IgD-negative memory B cell (primary cell): ENCODE measurements at regions not wholly inside any gene's neighbourhood (a gene's known extent, or its start where the extent isn't known, plus 50 kb on each side); places are given as distances from the start of the nearest gene placed in this dataset.

Source experiments
- H3K27ac Mint-ChIP-seq, 3 donors: one replicate each; pipeline ENCODE4 v1.8.0; 2020 to 2022; ENCODE audit warnings: mild to moderate bottlenecking in 3 of 3, mixed read lengths in 3 of 3, moderate library complexity in 1 of 3
- H3K27me3 Mint-ChIP-seq: one replicate; pipeline ENCODE4 v1.8.0; 2021; ENCODE audit warnings: mixed read lengths
- H3K36me3 Mint-ChIP-seq: one replicate; pipeline ENCODE4 v1.8.0; 2020; ENCODE audit warnings: mild to moderate bottlenecking, mixed read lengths
- H3K4me1 Mint-ChIP-seq, 3 donors: one replicate each; pipeline ENCODE4 v1.8.0; 2020 to 2022; ENCODE audit warnings: mixed read lengths in 3 of 3, mild to moderate bottlenecking in 1 of 3
- H3K4me3 Mint-ChIP-seq, 4 donors: one replicate each; pipeline ENCODE4 v1.8.0; 2020 to 2022; ENCODE audit warnings: mild to moderate bottlenecking in 4 of 4, mixed read lengths in 4 of 4, moderate library complexity in 3 of 4
- H3K9me3 Mint-ChIP-seq, 3 donors: one replicate each; pipeline ENCODE4 v1.8.0; 2020 to 2021; ENCODE audit warnings: mixed read lengths in 3 of 3, mild to moderate bottlenecking in 1 of 3

DNA sequence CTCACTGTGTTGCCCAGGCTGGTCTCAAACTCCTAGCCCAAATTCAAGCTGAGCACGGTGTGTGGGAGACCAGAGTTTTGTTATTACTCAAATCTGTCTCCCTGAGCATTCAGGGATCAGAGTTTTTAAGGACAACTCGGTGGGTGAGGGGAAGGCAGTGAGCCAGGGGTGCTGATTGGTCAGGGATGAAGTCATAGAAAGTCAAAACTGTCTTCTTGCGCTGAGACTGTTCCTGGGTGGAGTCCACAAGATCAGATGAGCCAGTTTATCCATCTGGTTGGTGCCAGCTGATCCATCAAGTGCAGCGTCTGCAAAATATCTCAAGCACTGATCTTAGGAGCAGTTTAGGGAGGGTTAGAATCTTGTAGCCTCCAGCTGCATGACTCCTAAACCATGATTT lies 346.3 kb downstream of the TMEM114 start:
- H3K36me3 Mint-ChIP-seq: no peaks in the 10 kb centered on the region
- no peaks in the 10 kb centered on the region for H3K4me1 Mint-ChIP-seq
- no peak overlapping the region for H3K27ac Mint-ChIP-seq
- no peaks in the 10 kb centered on the region for H3K27me3 Mint-ChIP-seq
- no peak overlapping the region for H3K4me3 Mint-ChIP-seq
- H3K9me3 Mint-ChIP-seq: peaks cover 4% of the 10 kb centered on the region in 3 donors

DNA sequence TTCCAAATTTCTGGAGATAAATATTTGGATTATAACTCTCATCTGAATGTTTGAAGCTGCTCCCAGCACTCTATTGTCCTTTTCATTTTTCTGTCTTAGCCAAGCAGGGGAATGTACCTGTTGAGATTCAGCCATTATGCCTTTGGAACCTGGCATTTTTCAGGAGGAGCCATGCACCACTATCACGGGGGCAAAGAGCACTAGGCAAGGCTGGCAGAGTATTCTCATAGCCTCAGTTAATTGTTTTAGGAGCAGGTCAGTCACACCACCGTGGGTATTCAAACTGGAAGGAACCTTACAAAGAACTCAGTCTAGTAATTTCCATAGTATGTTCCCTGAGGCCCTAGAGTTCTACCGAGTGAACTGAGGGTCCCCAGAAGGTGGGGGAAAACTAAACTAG lies 348.9 kb downstream of the TMEM114 start:
- H3K4me1 Mint-ChIP-seq: no peaks in the 10 kb centered on the region
- no peak overlapping the region for H3K4me3 Mint-ChIP-seq
- no peaks in the 10 kb centered on the region for H3K36me3 Mint-ChIP-seq
- H3K9me3 Mint-ChIP-seq: peaks cover 4 to 5% (median 4%) of the 10 kb centered on the region in 3 donors
- no peak overlapping the region for H3K27ac Mint-ChIP-seq
- H3K27me3 Mint-ChIP-seq: no peaks in the 10 kb centered on the region

DNA sequence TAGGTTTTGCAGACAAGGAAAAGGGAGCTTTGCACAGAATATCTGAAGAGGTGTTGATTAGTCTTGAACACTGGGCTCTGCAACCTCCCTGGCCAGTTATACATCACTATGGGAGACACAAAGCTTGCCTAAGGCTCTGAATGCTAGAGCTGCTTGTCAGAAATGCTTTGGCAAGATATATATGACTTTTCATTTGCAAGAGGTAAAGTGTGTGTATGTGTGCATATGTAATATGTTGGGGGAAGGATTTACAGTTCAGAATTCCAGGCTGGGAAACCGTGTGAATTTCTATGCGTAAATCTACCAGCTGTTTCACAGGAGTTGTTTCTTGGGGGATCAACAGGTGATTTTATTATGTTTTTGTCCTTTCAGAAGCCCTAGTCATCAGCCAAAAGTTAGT lies 350.9 kb downstream of the TMEM114 start:
- Mint-ChIP-seq H3K36me3 (no peaks in the 10 kb centered on the region), H3K9me3 (peaks cover 0 to 7% (median 5%) of the 10 kb centered on the region in 3 donors)

DNA sequence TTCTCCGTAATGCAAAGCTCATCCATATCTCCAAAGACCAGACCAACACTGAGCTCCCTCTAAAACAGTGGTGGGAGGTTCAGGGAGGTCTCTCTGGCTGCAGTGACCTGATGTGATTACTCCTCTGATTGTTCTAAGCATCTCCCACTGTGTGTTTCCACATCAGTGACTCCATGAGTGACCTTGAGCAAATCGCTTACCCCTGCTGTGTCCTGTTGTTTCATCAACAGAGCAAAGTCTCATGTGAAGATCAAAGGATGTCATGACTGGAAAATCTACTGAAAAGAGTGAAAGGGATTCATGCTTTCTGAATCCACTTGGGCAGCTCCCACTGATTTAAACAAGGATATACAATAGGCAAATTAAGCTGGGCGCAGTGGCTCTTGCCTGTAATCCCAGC lies 352.9 kb downstream of the TMEM114 start:
- Mint-ChIP-seq H3K27me3 (no peaks in the 10 kb centered on the region), H3K4me3 (no peak overlapping the region), H3K27ac (no peak overlapping the region), H3K36me3 (no peaks in the 10 kb centered on the region), H3K4me1 (no peaks in the 10 kb centered on the region), H3K9me3 (peaks cover 0 to 4% (median 4%) of the 10 kb centered on the region in 3 donors)

More for the DNA sequence above, 350.9 kb downstream of the TMEM114 start:
- no peak overlapping the region for H3K27ac Mint-ChIP-seq
- H3K4me3 Mint-ChIP-seq: no peak overlapping the region
- no peaks in the 10 kb centered on the region for H3K4me1 Mint-ChIP-seq
- H3K27me3 Mint-ChIP-seq: no peaks in the 10 kb centered on the region

DNA sequence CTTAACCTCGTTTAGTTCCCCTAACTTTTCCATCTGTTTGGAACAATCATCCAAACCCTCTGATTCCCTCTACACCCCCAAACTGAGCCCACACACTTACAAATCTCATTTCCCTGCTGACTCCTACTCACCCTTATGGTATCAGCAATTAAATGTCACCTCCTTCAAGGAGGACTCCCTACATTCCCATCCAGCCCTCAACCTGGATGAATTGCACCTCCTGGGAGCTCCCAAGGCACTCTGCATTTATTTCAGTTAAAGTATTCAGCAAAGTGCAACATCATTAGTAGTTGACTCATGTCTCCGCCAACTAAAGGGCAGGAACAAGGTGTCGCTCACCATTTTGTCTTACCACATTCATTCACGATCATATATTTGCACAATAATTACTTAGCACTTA lies 353.5 kb downstream of the TMEM114 start:
- Mint-ChIP-seq H3K27me3 (no peaks in the 10 kb centered on the region), H3K27ac (no peak overlapping the region), H3K36me3 (no peaks in the 10 kb centered on the region), H3K4me3 (no peak overlapping the region), H3K4me1 (peaks cover 0 to 1% (median 0%) of the 10 kb centered on the region in 3 donors), H3K9me3 (peaks cover 0 to 5% (median 4%) of the 10 kb centered on the region in 3 donors)

DNA sequence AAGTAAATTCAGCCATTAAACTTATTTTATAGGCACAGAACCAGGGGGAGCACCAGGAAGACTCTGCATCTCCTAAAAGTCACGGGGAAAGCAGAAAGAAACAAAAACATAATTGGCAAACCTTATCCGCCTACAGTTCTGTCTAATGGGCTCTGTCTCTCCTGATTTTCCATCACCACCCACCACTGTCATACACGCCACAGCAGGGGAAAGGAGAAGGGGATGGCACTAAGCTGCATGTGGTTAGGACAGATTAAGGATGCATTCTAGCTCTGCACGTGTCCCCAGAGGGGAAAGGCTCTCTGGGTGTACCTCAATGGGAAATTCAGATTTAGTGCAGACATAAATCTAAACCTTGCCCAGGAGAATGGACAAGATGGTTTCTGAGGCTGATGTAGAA lies 359.8 kb downstream of the TMEM114 start:
- Mint-ChIP-seq H3K27me3 (no peaks in the 10 kb centered on the region), H3K4me1 (peaks cover 0 to 1% (median 0%) of the 10 kb centered on the region in 3 donors), H3K27ac (peak overlapping the region in 1 of 3 donors; percentile 74), H3K9me3 (peaks cover 0 to 4% (median 0%) of the 10 kb centered on the region in 3 donors), H3K4me3 (no peak overlapping the region), H3K36me3 (no peaks in the 10 kb centered on the region)

DNA sequence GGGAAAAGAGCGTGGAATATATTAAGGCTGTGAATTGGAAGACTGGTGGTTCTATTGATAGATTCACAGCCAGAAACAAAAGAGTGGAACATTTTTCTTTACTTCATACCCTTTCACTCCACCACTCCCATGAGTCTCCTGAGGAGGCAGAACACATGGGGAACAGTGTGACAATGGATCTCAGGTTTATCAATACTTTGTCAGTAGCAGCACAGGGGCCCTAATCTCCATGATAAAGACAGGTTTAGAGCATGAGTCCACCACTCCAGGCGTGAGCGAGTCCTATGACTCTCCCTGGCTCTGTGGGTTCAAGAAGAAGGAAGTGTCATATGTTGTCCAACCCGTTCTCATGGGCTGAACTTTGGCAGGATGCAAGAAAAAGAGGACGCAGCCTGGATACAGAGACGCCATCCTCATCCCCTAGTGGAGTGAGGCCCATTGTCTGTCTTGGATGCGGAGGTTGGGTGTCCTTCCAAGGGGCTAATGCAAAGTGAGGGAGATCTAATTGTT lies 361.2 kb downstream of the TMEM114 start:
- no peak overlapping the region for H3K4me3 Mint-ChIP-seq
- no peaks in the 10 kb centered on the region for H3K27me3 Mint-ChIP-seq
- H3K4me1 Mint-ChIP-seq: peaks cover 0 to 1% (median 0%) of the 10 kb centered on the region in 3 donors
- H3K27ac Mint-ChIP-seq: no peak overlapping the region
- peaks cover 0 to 4% (median 0%) of the 10 kb centered on the region in 3 donors for H3K9me3 Mint-ChIP-seq
- no peaks in the 10 kb centered on the region for H3K36me3 Mint-ChIP-seq

DNA sequence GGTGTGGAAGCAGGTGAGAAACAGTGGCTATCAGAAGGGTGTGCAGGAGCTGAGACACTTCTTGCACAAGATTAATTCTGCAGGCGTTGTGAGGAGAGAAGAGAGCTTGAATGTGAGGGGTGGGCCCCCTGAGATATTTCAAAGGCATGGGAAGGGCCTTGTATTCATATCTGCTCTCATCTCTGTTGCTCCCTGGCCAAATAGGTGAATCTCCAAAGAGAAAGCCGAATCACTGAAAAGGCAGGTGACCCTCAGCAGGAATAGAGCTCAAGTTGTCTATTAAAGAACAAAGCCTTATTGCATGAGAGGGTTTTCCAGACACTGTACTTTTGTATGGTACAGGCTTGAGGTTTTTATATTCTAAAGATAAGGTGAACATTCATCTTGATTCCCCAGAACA lies 373.1 kb downstream of the TMEM114 start:
- Mint-ChIP-seq H3K36me3 (no peaks in the 10 kb centered on the region), H3K27ac (no peak overlapping the region), H3K4me3 (no peak overlapping the region), H3K9me3 (peaks cover 5 to 17% (median 5%) of the 10 kb centered on the region in 3 donors), H3K27me3 (no peaks in the 10 kb centered on the region), H3K4me1 (peaks cover 0 to 1% (median 0%) of the 10 kb centered on the region in 3 donors)

DNA sequence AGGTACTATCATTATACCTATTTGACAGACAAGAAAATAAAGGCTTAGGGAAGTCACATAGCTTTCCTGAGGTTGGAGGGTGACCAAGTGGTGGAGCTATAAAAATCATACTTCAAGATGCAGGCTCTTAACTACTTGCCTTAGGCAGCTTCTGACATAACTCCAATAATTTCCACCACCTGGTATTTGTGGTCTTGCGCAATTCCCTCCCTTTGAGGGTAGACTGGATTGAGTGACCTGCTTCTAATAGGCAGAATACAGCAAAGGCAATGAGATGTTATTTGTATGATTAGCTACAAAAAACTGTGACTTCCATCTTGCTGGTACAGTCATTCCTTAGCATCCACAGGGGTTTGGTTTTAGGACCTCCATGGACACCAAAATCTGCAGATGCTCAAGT lies 385.5 kb downstream of the TMEM114 start:
- Mint-ChIP-seq H3K36me3 (no peaks in the 10 kb centered on the region), H3K27ac (no peak overlapping the region), H3K4me1 (no peaks in the 10 kb centered on the region), H3K4me3 (no peak overlapping the region), H3K9me3 (peaks cover 2 to 21% (median 2%) of the 10 kb centered on the region in 3 donors), H3K27me3 (no peaks in the 10 kb centered on the region)

DNA sequence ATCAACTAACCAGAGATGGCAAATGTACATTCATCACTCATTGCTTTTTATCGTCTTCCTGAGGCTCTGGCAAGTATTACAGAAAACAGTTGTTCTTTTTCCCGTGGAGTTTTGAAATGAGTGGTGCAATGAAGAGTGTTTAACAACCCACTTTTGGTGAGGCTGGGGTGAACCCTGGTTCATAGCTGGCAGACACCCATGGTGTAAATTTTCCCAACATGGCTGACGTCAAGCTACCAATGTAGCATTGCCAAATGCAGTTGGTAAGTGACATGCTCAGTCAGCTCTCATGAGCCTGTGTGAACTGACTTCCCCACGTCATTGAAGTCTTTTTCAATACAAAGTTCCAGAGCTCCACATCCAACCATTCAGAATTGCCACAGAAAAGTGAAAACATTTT lies 386.2 kb downstream of the TMEM114 start:
- no peak overlapping the region for H3K4me3 Mint-ChIP-seq
- H3K27ac Mint-ChIP-seq: no peak overlapping the region
- no peaks in the 10 kb centered on the region for H3K27me3 Mint-ChIP-seq
- H3K36me3 Mint-ChIP-seq: no peaks in the 10 kb centered on the region
- peaks cover 2 to 21% (median 2%) of the 10 kb centered on the region in 3 donors for H3K9me3 Mint-ChIP-seq
- no peaks in the 10 kb centered on the region for H3K4me1 Mint-ChIP-seq

DNA sequence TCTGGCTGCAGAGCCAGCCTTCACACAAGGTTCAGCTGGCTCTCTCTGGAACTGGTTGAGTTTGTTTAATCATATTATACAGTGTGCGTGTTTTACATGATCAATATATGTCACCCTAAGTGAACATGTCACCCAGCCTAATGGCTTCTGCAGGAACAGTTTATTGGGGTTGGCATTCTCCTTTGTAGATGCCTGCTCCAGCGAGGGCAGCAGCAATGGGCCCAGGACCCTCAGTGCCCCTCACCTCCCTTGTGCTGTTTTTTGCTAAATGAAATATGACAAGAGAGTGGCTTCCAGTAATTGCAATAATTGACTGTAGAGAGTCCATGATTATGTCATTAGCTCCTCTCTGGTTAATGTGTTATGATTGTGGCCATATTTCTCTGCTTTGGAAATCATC lies 387.2 kb downstream of the TMEM114 start:
- H3K4me1 Mint-ChIP-seq: no peaks in the 10 kb centered on the region
- H3K4me3 Mint-ChIP-seq: no peak overlapping the region
- peaks cover 0 to 22% (median 2%) of the 10 kb centered on the region in 3 donors for H3K9me3 Mint-ChIP-seq
- H3K36me3 Mint-ChIP-seq: no peaks in the 10 kb centered on the region
- no peaks in the 10 kb centered on the region for H3K27me3 Mint-ChIP-seq
- no peak overlapping the region for H3K27ac Mint-ChIP-seq

DNA sequence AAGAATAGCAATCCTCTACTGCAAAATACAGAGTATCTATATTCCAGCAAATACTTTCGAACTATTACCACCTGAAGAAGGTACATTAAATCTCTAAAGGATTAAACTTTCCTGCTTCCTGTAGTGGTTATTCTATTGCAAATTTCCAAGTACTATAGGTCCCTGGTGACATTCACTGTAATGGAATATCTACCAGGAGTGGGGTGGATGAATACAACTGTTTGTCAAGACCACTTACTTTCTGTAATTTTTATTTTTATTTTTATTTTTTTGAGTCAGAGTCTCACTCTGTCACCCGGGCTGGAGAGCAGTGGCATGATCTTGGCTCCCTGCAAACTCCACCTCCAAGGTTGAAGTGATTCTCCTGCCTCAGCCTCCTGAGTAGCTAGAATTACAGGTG lies 389.5 kb downstream of the TMEM114 start:
- Mint-ChIP-seq H3K9me3 (peaks cover 0 to 21% (median 0%) of the 10 kb centered on the region in 3 donors), H3K27ac (no peak overlapping the region)

DNA sequence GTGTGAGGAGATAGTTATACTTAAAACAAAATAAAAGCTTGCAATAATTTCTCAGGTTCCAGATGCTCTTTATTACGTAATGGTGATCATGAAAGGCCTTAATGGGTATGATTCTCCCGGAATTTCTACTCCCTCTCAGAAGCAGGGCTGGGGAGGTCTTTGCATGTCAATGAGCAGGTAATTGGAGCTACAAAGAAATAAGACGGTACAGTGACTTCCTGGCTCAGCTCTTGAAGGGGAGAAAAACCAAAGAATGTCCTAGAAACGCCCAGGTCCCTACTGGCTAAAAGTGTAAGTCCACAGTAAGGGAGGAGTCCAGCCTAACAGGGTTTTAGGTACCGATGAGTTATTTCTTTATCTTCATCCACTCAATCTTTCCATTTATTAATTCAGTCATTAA lies 390.9 kb downstream of the TMEM114 start:
- Mint-ChIP-seq H3K9me3 (peaks cover 0 to 31% (median 5%) of the 10 kb centered on the region in 3 donors), H3K4me1 (no peaks in the 10 kb centered on the region), H3K36me3 (no peaks in the 10 kb centered on the region), H3K27me3 (no peaks in the 10 kb centered on the region), H3K27ac (no peak overlapping the region), H3K4me3 (no peak overlapping the region)

More for the DNA sequence above, 389.5 kb downstream of the TMEM114 start:
- H3K36me3 Mint-ChIP-seq: no peaks in the 10 kb centered on the region
- no peaks in the 10 kb centered on the region for H3K27me3 Mint-ChIP-seq
- no peak overlapping the region for H3K4me3 Mint-ChIP-seq
- H3K4me1 Mint-ChIP-seq: no peaks in the 10 kb centered on the region

DNA sequence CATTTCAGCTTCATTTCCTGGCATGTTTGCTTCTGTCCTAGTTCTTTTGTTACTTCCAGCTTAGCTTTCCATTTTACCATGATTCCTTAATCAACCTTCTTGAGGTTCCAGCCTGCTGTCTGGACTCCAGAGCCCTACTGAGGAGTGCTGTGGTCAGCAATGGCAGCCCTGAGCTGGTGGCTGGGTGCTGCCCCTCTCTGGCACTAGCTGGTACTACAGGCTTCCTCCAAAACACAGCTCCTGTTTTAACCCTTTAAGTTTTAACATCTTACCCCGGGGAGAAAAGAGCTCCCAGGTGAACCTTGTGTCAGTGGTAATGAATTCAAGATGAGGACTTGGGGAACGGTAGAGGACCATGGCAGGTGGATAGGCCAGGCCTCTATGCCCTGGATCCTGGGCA lies 395.5 kb downstream of the TMEM114 start:
- Mint-ChIP-seq H3K27me3 (no peaks in the 10 kb centered on the region), H3K4me1 (no peaks in the 10 kb centered on the region), H3K36me3 (no peaks in the 10 kb centered on the region), H3K9me3 (peaks cover 2 to 43% (median 5%) of the 10 kb centered on the region in 3 donors), H3K27ac (no peak overlapping the region), H3K4me3 (no peak overlapping the region)

DNA sequence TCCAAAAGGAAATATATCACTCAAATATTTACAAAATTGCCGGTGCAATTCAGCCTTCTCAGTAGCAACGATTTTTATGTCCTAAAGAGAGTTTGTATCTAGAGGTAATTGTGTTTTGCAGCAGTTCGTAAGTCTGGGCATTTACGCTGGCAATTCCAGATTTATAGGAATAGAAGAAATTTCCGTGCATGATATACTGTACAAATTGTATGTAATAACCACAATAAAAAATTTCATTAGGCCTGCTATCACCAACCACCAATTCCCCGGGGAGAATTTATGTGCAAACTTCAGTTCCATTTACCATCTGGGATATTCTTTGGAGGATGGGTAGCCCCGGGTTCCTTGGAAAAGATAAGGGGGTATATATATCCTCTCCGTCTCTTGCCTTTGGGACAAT lies 401.5 kb downstream of the TMEM114 start:
- Mint-ChIP-seq H3K27me3 (no peaks in the 10 kb centered on the region), H3K9me3 (peaks cover 0 to 24% (median 2%) of the 10 kb centered on the region in 3 donors), H3K27ac (no peak overlapping the region), H3K4me1 (no peaks in the 10 kb centered on the region), H3K36me3 (no peaks in the 10 kb centered on the region), H3K4me3 (no peak overlapping the region)

DNA sequence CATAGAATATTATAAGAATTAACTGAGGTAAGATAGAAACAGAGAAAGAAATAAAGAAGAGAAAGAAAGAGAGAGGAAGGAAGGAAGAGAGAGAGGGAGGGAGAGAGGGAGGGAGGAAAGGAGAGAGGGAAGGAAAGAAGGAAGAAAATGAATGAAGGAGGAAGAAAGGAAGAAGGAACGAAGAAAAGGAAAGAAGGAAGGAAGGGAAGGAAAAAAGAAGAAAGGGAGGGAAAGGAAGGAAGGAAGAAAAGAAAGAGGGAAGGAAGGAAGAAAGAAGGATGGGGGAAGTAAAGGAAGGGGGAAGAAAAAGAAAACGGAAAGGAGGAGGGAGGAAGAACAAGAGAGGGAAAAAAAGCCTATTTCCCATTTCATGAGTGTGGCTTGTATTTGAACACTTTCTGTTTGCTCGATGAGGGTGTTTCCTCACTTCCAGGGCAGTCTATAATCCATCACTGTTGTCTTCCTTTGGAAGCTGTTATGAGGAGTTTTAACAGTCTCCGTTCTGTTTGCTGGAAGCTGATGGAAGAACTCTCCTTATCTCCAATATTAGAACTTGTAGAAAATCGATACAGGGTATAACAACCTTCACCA lies 402.4 kb downstream of the TMEM114 start:
- Mint-ChIP-seq H3K9me3 (peaks cover 0 to 29% (median 3%) of the 10 kb centered on the region in 3 donors), H3K4me3 (no peak overlapping the region), H3K27me3 (no peaks in the 10 kb centered on the region), H3K27ac (no peak overlapping the region), H3K4me1 (no peaks in the 10 kb centered on the region), H3K36me3 (no peaks in the 10 kb centered on the region)
